H1 (cell line): ENCODE measurements at regions not wholly inside any gene's neighbourhood (a gene's known extent, or its start where the extent isn't known, plus 50 kb on each side); places are given as distances from the start of the nearest gene placed in this dataset.

ENCODE experiments used
- CTCF ChIA-PET: fragments of 300-600 bp; sonication (Branson Sonifier 250); formaldehyde crosslinking; loops from one replicate; lab custom pipeline; 2021; ENCODE audit not compliant: partially characterized antibody; lab: Charles Lee
- POLR2A ChIA-PET: fragments of 300-600 bp; sonication (Branson Sonifier 250); formaldehyde crosslinking; loops from one replicate; lab custom pipeline; 2021; ENCODE audit warnings: inconsistent platforms; ENCODE audit not compliant: partially characterized antibody; lab: Charles Lee
- DNase-seq, 2 experiments: peaks; one replicate each; pipeline versions ENCODE4 v3.0.0 to v3.0.0-alpha.2; 2010 to 2022; ENCODE audit warnings: low spot score in 2 of 2, low read depth in 1 of 2, mixed read lengths in 1 of 2
- FAIRE-seq: peaks from 2 replicates; lab custom pipeline; 2011; peaks lifted over from hg19 to GRCh38; lab: Jason Lieb, UNC
- H2AFZ ChIP-seq: 2 replicates; pipeline ENCODE4 v1.8.1; 2012; ENCODE audit warnings: low read length, inconsistent platforms
- H2AK5ac ChIP-seq: 2 replicates; pipeline ENCODE4 v1.6.1; 2013; ENCODE audit warnings: low read depth, low read length
- H2BK120ac ChIP-seq: replicated peaks from 2 replicates; pipeline ENCODE3; 2013; ENCODE audit warnings: low read depth, low read length, inconsistent platforms
- H2BK12ac ChIP-seq: 2 replicates; pipeline ENCODE4 v1.6.1; 2013; ENCODE audit warnings: low read depth, low read length
- H2BK15ac ChIP-seq: 2 replicates; pipeline ENCODE4 v1.6.1; 2013; ENCODE audit warnings: low read length
- H2BK20ac ChIP-seq: 2 replicates; pipeline ENCODE4 v1.6.1; 2013; ENCODE audit warnings: low read length
- H2BK5ac ChIP-seq: 2 replicates; pipeline ENCODE4 v1.6.1; 2013; ENCODE audit warnings: low read depth, low read length
- H3K14ac ChIP-seq: 2 replicates; pipeline ENCODE4 v1.6.1; 2013; ENCODE audit warnings: inconsistent platforms; ENCODE audit not compliant: insufficient read length
- H3K18ac ChIP-seq: 2 replicates; pipeline ENCODE4 v1.6.1; 2013; ENCODE audit warnings: low read length; ENCODE audit errors: extremely low read depth
- H3K23ac ChIP-seq: 2 replicates; pipeline ENCODE4 v1.6.1; 2013; ENCODE audit warnings: inconsistent platforms; ENCODE audit not compliant: insufficient read length
- H3K23me2 ChIP-seq: 2 replicates; pipeline ENCODE4 v1.6.1; 2013; ENCODE audit warnings: low read depth, low read length
- H3K27ac ChIP-seq: 2 replicates; pipeline ENCODE4 v1.6.1; 2011; ENCODE audit warnings: low read depth, low read length, inconsistent platforms
- H3K27me3 ChIP-seq, 4 experiments: replicated peaks in 1 of 4; 1 replicate in 1 of 4; 2 replicates in 3 of 4; pipeline versions ENCODE4 v1.6.1 to v1.8.1; 2011 to 2013; ENCODE audit warnings: low read length in 3 of 4, mild to moderate bottlenecking in 3 of 4, inconsistent platforms in 2 of 4, mixed read lengths in 2 of 4, moderate library complexity in 1 of 4; ENCODE audit not compliant: control insufficient read depth in 3 of 4, insufficient read depth in 3 of 4; ENCODE audit errors: extremely low read depth in 1 of 4
- H3K36me3 ChIP-seq, 4 experiments: 2 replicates each; pipeline versions ENCODE4 v1.6.1 to v1.8.1; 2011 to 2013; ENCODE audit warnings: mild to moderate bottlenecking in 4 of 4, low read length in 3 of 4, moderate library complexity in 2 of 4, control low read depth in 1 of 4, inconsistent platforms in 1 of 4; ENCODE audit not compliant: insufficient read depth in 4 of 4, control insufficient read depth in 2 of 4
- H3K4ac ChIP-seq: replicated peaks from 2 replicates; pipeline ENCODE3; 2013; ENCODE audit warnings: low read length, low read depth, mixed read lengths, inconsistent platforms; ENCODE audit not compliant: insufficient read length
- H3K4me1 ChIP-seq, 4 experiments: replicated peaks in 1 of 4; 1 replicate in 1 of 4; 2 replicates in 3 of 4; pipeline versions ENCODE4 v1.6.1 to v1.8.1; 2011 to 2013; ENCODE audit warnings: low read length in 3 of 4, inconsistent platforms in 2 of 4, mixed read lengths in 1 of 4; ENCODE audit not compliant: insufficient read depth in 4 of 4, control insufficient read depth in 3 of 4
- H3K4me2 ChIP-seq, 2 experiments: 2 replicates each; pipeline versions ENCODE4 v1.6.1 to v1.8.1; 2011 to 2013; ENCODE audit warnings: low read depth in 2 of 2, low read length in 2 of 2, control low read depth in 1 of 2, inconsistent platforms in 1 of 2, mild to moderate bottlenecking in 1 of 2; ENCODE audit not compliant: insufficient read depth in 1 of 2
- H3K4me3 ChIP-seq, 4 experiments: fragments of 200-600, 300-600 bp in 1 of 4; sonication (generic), shearing (Covaris generic), sonication (Bioruptor Twin) in 1 of 4; 2 replicates each; pipeline versions ENCODE4 v1.5.1 to v1.8.1; 2011 to 2016; ENCODE audit warnings: low read length in 4 of 4, low read depth in 3 of 4, control low read depth in 2 of 4, inconsistent platforms in 2 of 4, mild to moderate bottlenecking in 2 of 4, mixed read lengths in 1 of 4, moderate library complexity in 1 of 4; ENCODE audit not compliant: insufficient read depth in 2 of 4; ENCODE audit errors: extremely low read depth in 1 of 4
- H3K56ac ChIP-seq: replicated peaks from 2 replicates; pipeline ENCODE3; 2013; ENCODE audit warnings: low read depth, mild to moderate bottlenecking, mixed read lengths, low read length, inconsistent platforms; ENCODE audit not compliant: insufficient read length
- H3K79me1 ChIP-seq: 2 replicates; pipeline ENCODE4 v1.6.1; 2013; ENCODE audit warnings: low read depth, low read length, control low read depth
- H3K79me2 ChIP-seq, 2 experiments: 2 replicates each; pipeline versions ENCODE4 v1.6.1 to v1.8.1; 2012 to 2013; ENCODE audit warnings: low read length in 2 of 2, mild to moderate bottlenecking in 2 of 2, inconsistent platforms in 1 of 2; ENCODE audit not compliant: insufficient read depth in 2 of 2, control insufficient read depth in 1 of 2
- H3K9ac ChIP-seq, 4 experiments: replicated peaks in 1 of 4; 1 replicate in 1 of 4; 2 replicates in 3 of 4; pipeline versions ENCODE4 v1.6.1 to v1.8.1; 2011 to 2013; ENCODE audit warnings: low read depth in 3 of 4, low read length in 3 of 4, control low read depth in 2 of 4, mild to moderate bottlenecking in 2 of 4, moderate library complexity in 2 of 4, inconsistent platforms in 1 of 4; ENCODE audit errors: extremely low read depth in 1 of 4
- H3K9me3 ChIP-seq, 2 experiments: 2 replicates each; pipeline versions ENCODE4 v1.6.1 to v1.8.1; 2012 to 2013; ENCODE audit warnings: mild to moderate bottlenecking in 2 of 2, moderate library complexity in 2 of 2, control low read depth in 1 of 2, inconsistent platforms in 1 of 2, low read depth in 1 of 2, low read length in 1 of 2, mixed read lengths in 1 of 2; ENCODE audit not compliant: insufficient read depth in 2 of 2
- H4K20me1 ChIP-seq, 2 experiments: replicated peaks in 1 of 2; 2 replicates each; pipeline versions ENCODE3 to v1.8.1; 2011 to 2013; ENCODE audit warnings: inconsistent platforms in 2 of 2, low read length in 2 of 2, mild to moderate bottlenecking in 1 of 2; ENCODE audit not compliant: insufficient read depth in 2 of 2, control insufficient read depth in 1 of 2
- H4K5ac ChIP-seq: 2 replicates; pipeline ENCODE4 v1.6.1; 2013; ENCODE audit warnings: low read length, low read depth, mixed read lengths, inconsistent platforms; ENCODE audit not compliant: insufficient read length
- H4K8ac ChIP-seq: 2 replicates; pipeline ENCODE4 v1.8.0; 2013; ENCODE audit warnings: mild to moderate bottlenecking, moderate library complexity, low read length, inconsistent platforms; ENCODE audit not compliant: insufficient read depth; ENCODE audit errors: extremely low read depth
- H4K91ac ChIP-seq: replicated peaks from 2 replicates; pipeline ENCODE3; 2013; ENCODE audit warnings: low read length, mixed read lengths, inconsistent platforms; ENCODE audit not compliant: insufficient read length
- CREB1 ChIP-seq: IDR thresholded peaks from 2 replicates; pipeline ENCODE4 v1.6.1; 2012; ENCODE audit warnings: inconsistent platforms
- MAX ChIP-seq: IDR thresholded peaks from 2 replicates; pipeline ENCODE4 v1.6.1; 2012; ENCODE audit warnings: inconsistent platforms
- NRF1 ChIP-seq: IDR thresholded peaks from 2 replicates; pipeline ENCODE4 v1.6.1; 2011; ENCODE audit warnings: mild to moderate bottlenecking, low read depth, low read length, improper control_type of control experiment
- POLR2AphosphoS5 ChIP-seq: IDR thresholded peaks from 2 replicates; pipeline ENCODE4 v1.6.1; 2011; ENCODE audit warnings: low read depth, low read length
- RBBP5 ChIP-seq: IDR thresholded peaks from 2 replicates; pipeline ENCODE4 v1.7.1; 2012; ENCODE audit warnings: low read depth, mild to moderate bottlenecking, inconsistent platforms, low read length, moderate library complexity, borderline replicate concordance
- SRF ChIP-seq: IDR thresholded peaks from 2 replicates; pipeline ENCODE4 v1.6.1; 2011; ENCODE audit warnings: mild to moderate bottlenecking, low read depth, low read length, moderate library complexity
- WGBS, 2 experiments: shearing (Covaris generic) in 1 of 2; methylation state at CpG; one replicate each; pipeline versions ENCODE4 v1.1.6 to v1.1.7; 2013 to 2015; ENCODE audit warnings: low lambda C conversion rate in 2 of 2, mixed read lengths in 2 of 2, inconsistent platforms in 1 of 2, low coverage in 1 of 2, missing lambda C conversion rate in 1 of 2; ENCODE audit not compliant: insufficient replicate concordance in 2 of 2, insufficient coverage in 1 of 2, insufficient read length in 1 of 2; ENCODE audit errors: extremely low coverage in 1 of 2, missing lambda C conversion rate in 1 of 2; 5-methylcytosine and 5-hydroxymethylcytosine counted together

GRCh38 chr1:121517586-121518230 lies 332.9 kb downstream of the SRGAP2C start:
- H4K91ac ChIP-seq = no peak overlapping the region
- no peaks in the 10 kb centered on the region for H3K79me1 ChIP-seq
- no peak overlapping the region for H2BK5ac ChIP-seq
- no peak for DNase-seq
- H3K4ac ChIP-seq = no peak overlapping the region
- no peaks in the 10 kb centered on the region for H4K20me1 ChIP-seq
- H3K23ac ChIP-seq = no peak overlapping the region
- H3K9me3 ChIP-seq = peaks cover 0 to 8% of the 10 kb centered on the region in 2 experiments; a peak in 1 of 4 replicates
- TF ChIP-seq RBBP5 (no peak), POLR2AphosphoS5 (no peak), MAX (no peak), CREB1 (no peak), SRF (no peak), NRF1 (no peak)
- TF ChIP-seq, all 59 proteins: peak for 0
- 93% methylated on average over 9 of the region's 9 CpGs; no CpG with 5 or more reads in 1 of the 2 experiments for WGBS, 2 experiments
- Histone ChIP-seq H3K23me2 (peaks cover 7% of the 10 kb centered on the region; the same call in 1 of the 2 replicates), H3K27ac (no peak overlapping the region), H4K8ac (no peak overlapping the region), H3K4me1 (peaks cover 0 to 4% (median 1%) of the 10 kb centered on the region in 4 experiments; a peak in 2 of 7 replicates), H2BK12ac (no peak overlapping the region), H3K18ac (no peak overlapping the region), H4K5ac (no peak overlapping the region), H3K4me3 (peak overlapping the region in 1 of 4 experiments; percentile 71; a peak in 1 of 8 replicates), H3K36me3 (no peaks in the 10 kb centered on the region), H2AFZ (no peak overlapping the region), H2AK5ac (no peak overlapping the region), H3K56ac (no peak overlapping the region), H3K4me2 (peak overlapping the region in 1 of 2 experiments; percentile 72; a peak in 1 of 4 replicates), H2BK20ac (no peak overlapping the region), H2BK15ac (no peak overlapping the region), H3K27me3 (no peaks in the 10 kb centered on the region; a peak in 1 of 7 replicates), H3K79me2 (no peaks in the 10 kb centered on the region), H3K9ac (no peak overlapping the region), H2BK120ac (no peak overlapping the region), H3K14ac (no peak overlapping the region)
- CTCF ChIA-PET = no interaction called here
- FAIRE-seq = no peak
- POLR2A ChIA-PET = no interaction called here
